SH-SY5Y (cell line): ENCODE measurements at regions not wholly inside any gene's neighbourhood (a gene's known extent, or its start where the extent isn't known, plus 50 kb on each side); places are given as distances from the start of the nearest gene placed in this dataset.

Source experiments
- GATA2 ChIP-seq: IDR thresholded peaks from 2 replicates; pipeline ENCODE4 v1.6.1; 2011; ENCODE audit warnings: mild to moderate bottlenecking, low read depth, low read length
- GATA3 ChIP-seq: IDR thresholded peaks from 2 replicates; pipeline ENCODE4 v1.6.1; 2011; ENCODE audit warnings: low read depth, mild to moderate bottlenecking, low read length, moderate library complexity

- TF ChIP-seq GATA2: no peak
- TF ChIP-seq GATA3: no peak
These were observed 572.6 kb upstream of the GCFC2 start for GRCh38 chr2:76283350-76283749.
